C1 segment of cervical spinal cord (tissue), 14 donors: ENCODE measurements at regions not wholly inside any gene's neighbourhood (a gene's known extent, or its start where the extent isn't known, plus 50 kb on each side); places are given as distances from the start of the nearest gene placed in this dataset.

ENCODE experiments used
- DNase-seq, 14 donors: peaks; one replicate each; lab custom pipeline; 2025; lab: John Stamatoyannopoulos, UW

- DNase-seq = no peak
These were observed 202.1 kb upstream of the MEX3C start for GRCh38 chr18:51399491-51400122.

- no peak for DNase-seq
These were observed 203.2 kb upstream of the MEX3C start for GRCh38 chr18:51400721-51401120.

- no peak for DNase-seq
These were observed 204.4 kb upstream of the MEX3C start for GRCh38 chr18:51401912-51402311.

- no peak for DNase-seq
These were observed 207.1 kb upstream of the MEX3C start for GRCh38 chr18:51404620-51405019.

- DNase-seq = no peak
These were observed 208.4 kb upstream of the MEX3C start for GRCh38 chr18:51405683-51406477.

GRCh38 chr18:51417643-51418483, 220.4 kb upstream of the MEX3C start:
- no peak for DNase-seq

GRCh38 chr18:51425475-51425874, 228.0 kb upstream of the MEX3C start:
- no peak for DNase-seq

GRCh38 chr18:51425889-51426288, 228.4 kb upstream of the MEX3C start:
- DNase-seq = no peak

GRCh38 chr18:51426996-51427395, 229.5 kb upstream of the MEX3C start:
- no peak for DNase-seq

GRCh38 chr18:51429644-51430043, 232.2 kb upstream of the MEX3C start:
- DNase-seq = no peak

GRCh38 chr18:51430538-51430937, 233.1 kb upstream of the MEX3C start:
- DNase-seq = no peak

GRCh38 chr18:51433296-51433695, 235.8 kb upstream of the MEX3C start:
- DNase-seq = no peak

- DNase-seq = no peak
These were observed 236.4 kb upstream of the MEX3C start for GRCh38 chr18:51433881-51434280.

- no peak for DNase-seq
These were observed 240.1 kb upstream of the MEX3C start for GRCh38 chr18:51437280-51438271.

- no peak for DNase-seq
These were observed 241.4 kb upstream of the MEX3C start for GRCh38 chr18:51438797-51439350.

GRCh38 chr18:51442012-51442411, 244.5 kb upstream of the MEX3C start:
- DNase-seq = no peak

- no peak for DNase-seq
These were observed 249.2 kb upstream of the MEX3C start for GRCh38 chr18:51446571-51447210.

- DNase-seq = peak in 12 of 14 donors; percentile 2 to 90 (median 44)
These were observed 250.2 kb upstream of the MEX3C start for GRCh38 chr18:51447351-51448342.

GRCh38 chr18:51448949-51449348, 251.5 kb upstream of the MEX3C start:
- no peak for DNase-seq
